Tibial nerve (tissue), 4 donors: ENCODE measurements at regions not wholly inside any gene's neighbourhood (a gene's known extent, or its start where the extent isn't known, plus 50 kb on each side); places are given as distances from the start of the nearest gene placed in this dataset.

Experiments
- DNase-seq, 2 donors: peaks; one replicate each; pipeline ENCODE4 v3.0.0-alpha.2; 2019; ENCODE audit warnings: low spot score in 2 of 2
- H3K27ac ChIP-seq, 4 donors: fragments of 200-600 bp; sonication (generic) in 3 of 4; one replicate each; pipeline ENCODE4 v1.5.1; 2017 to 2019; ENCODE audit warnings: mild to moderate bottlenecking in 1 of 4
- H3K27me3 ChIP-seq, 2 donors: fragments of 200-600 bp; sonication (generic) in 1 of 2; one replicate each; pipeline versions ENCODE4 v1.5.1 to v1.6.0; 2017 to 2019
- H3K36me3 ChIP-seq, 3 donors: fragments of 200-600 bp; sonication (generic); one replicate each; pipeline ENCODE4 v1.5.1; 2018 to 2019
- H3K4me1 ChIP-seq, 4 donors: fragments of 200-600 bp; sonication (generic) in 3 of 4; one replicate each; pipeline ENCODE4 v1.5.1; 2017 to 2019
- H3K4me3 ChIP-seq, 4 donors: fragments of 200-600 bp; sonication (generic) in 3 of 4; one replicate each; pipeline ENCODE4 v1.5.1; 2017 to 2019; ENCODE audit warnings: mild to moderate bottlenecking in 1 of 4, moderate library complexity in 1 of 4
- H3K9me3 ChIP-seq, 4 donors: fragments of 200-600 bp; sonication (generic) in 3 of 4; one replicate each; pipeline ENCODE4 v1.5.1; 2017 to 2019
- EP300 ChIP-seq, 2 donors: sonication (generic); formaldehyde crosslinking; IDR thresholded peaks; one replicate each; pipeline ENCODE4 v1.6.1; 2017; ENCODE audit warnings: antibody characterized with exemption in 2 of 2, mild to moderate bottlenecking in 1 of 2
- POLR2A ChIP-seq, 2 donors: fragments of 450-650 bp; IDR thresholded peaks; one replicate each; pipeline ENCODE4 v1.6.1; 2017; ENCODE audit warnings: antibody characterized with exemption in 2 of 2, mild to moderate bottlenecking in 2 of 2, moderate library complexity in 2 of 2
- WGBS, 2 donors: methylation state at CpG; one replicate each; pipeline ENCODE4 v1.1.5; 2018; 5-methylcytosine and 5-hydroxymethylcytosine counted together
- TF ChIP-seq, protein P1 (sequence below), 5 experiments: fragments of 200-600 bp in 3 of 5; fragments of 450-650 bp in 2 of 5; sonication (generic) in 3 of 5; IDR thresholded peaks; one replicate each; pipeline ENCODE4 v1.5.1; 2016 to 2019; ENCODE audit warnings: antibody characterized with exemption in 5 of 5, mild to moderate bottlenecking in 3 of 5, moderate library complexity in 2 of 5

DNA sequence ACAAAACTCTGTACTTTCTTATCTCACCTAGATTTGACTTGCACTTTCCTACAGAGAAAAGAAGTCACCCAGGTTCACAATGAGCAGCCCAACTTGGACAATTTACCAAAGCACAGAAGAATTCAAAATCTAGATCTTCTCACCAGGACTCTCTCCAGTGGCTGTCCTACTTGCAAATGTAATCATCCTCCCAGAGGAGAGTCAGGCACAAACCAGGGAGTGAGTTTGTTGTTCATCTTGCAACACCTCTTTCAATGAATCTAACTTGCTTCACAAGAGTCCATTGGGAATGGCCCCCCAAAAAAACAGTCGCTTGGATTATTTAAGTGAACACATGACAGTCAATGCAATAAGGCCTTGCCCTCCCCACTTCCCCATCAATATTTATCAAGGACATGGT is 144.6 kb downstream of the ATL2 start:
- H3K9me3 ChIP-seq: no peaks in the 10 kb centered on the region
- H3K27me3 ChIP-seq: no peaks in the 10 kb centered on the region
- no peaks in the 10 kb centered on the region for H3K36me3 ChIP-seq
- peak overlapping the region in 2 of 4 donors; percentile 3 to 68 for H3K27ac ChIP-seq
- TF ChIP-seq, protein P1, sequence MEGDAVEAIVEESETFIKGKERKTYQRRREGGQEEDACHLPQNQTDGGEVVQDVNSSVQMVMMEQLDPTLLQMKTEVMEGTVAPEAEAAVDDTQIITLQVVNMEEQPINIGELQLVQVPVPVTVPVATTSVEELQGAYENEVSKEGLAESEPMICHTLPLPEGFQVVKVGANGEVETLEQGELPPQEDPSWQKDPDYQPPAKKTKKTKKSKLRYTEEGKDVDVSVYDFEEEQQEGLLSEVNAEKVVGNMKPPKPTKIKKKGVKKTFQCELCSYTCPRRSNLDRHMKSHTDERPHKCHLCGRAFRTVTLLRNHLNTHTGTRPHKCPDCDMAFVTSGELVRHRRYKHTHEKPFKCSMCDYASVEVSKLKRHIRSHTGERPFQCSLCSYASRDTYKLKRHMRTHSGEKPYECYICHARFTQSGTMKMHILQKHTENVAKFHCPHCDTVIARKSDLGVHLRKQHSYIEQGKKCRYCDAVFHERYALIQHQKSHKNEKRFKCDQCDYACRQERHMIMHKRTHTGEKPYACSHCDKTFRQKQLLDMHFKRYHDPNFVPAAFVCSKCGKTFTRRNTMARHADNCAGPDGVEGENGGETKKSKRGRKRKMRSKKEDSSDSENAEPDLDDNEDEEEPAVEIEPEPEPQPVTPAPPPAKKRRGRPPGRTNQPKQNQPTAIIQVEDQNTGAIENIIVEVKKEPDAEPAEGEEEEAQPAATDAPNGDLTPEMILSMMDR (IDR thresholded peaks at IDR 0.05): no peak
- no peak for TF ChIP-seq EP300 (IDR thresholded peaks at IDR 0.05)
- no peak for TF ChIP-seq POLR2A (IDR thresholded peaks at IDR 0.05)
- no peak overlapping the region for H3K4me3 ChIP-seq
- DNase-seq: no peak
- 94 to 100% methylated on average over 1 of the region's 1 CpG for WGBS, 2 donors
- H3K4me1 ChIP-seq: peaks cover 0 to 17% (median 0%) of the 10 kb centered on the region in 4 donors

DNA sequence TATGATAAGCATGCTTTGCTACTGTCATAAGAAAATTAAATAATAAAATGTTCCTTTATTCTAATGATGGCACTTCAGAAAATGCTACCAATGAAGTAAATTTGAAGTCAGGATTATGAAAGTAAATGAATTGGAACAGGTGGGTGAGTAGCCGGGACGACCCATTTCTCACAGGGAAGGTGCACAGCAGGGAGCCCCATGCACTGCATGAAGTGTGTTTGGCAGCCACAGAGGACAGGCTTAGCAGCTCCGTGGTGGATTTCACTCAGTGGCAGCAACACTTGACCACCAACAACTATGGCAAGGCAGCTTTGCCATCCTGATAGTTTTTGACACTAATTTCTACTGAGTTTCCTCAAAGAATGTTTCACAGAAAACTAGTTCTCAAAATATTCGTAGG is 146.3 kb downstream of the ATL2 start:
- Histone ChIP-seq H3K27me3 (no peaks in the 10 kb centered on the region), H3K36me3 (no peaks in the 10 kb centered on the region), H3K4me1 (peaks cover 0 to 17% (median 0%) of the 10 kb centered on the region in 4 donors), H3K27ac (no peak overlapping the region), H3K4me3 (no peak overlapping the region), H3K9me3 (no peaks in the 10 kb centered on the region)
- DNase-seq: no peak
- WGBS, 2 donors: 53 to 61% methylated on average over 4 of the region's 4 CpGs
- TF ChIP-seq EP300 (IDR thresholded peaks at IDR 0.05) (no peak), POLR2A (IDR thresholded peaks at IDR 0.05) (no peak)
- TF ChIP-seq, protein P1 (IDR thresholded peaks at IDR 0.05): no peak

DNA sequence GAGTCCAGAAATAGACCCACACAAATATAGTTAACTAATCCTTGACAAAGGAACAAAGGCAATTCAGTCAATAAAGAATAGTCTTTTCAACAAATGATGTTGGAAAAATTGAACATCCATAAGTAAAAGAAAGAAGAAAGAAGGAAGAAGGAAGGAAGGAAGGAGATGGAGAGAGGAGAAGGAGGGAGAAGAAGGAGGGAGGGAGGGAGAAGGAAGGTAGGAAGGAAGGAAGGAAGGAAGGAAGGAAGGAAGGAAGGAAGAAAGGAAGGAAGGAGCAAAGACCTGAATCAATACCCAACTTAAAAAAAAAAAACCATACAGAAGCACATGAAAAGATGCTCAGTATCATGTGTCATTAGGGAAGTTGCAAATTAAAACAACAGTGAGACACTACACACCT is 148.3 kb downstream of the ATL2 start:
- TF ChIP-seq, protein P1 (IDR thresholded peaks at IDR 0.05): no peak
- TF ChIP-seq POLR2A (IDR thresholded peaks at IDR 0.05) (no peak), EP300 (IDR thresholded peaks at IDR 0.05) (no peak)
- H3K9me3 ChIP-seq: no peaks in the 10 kb centered on the region
- no peaks in the 10 kb centered on the region for H3K27me3 ChIP-seq
- no peaks in the 10 kb centered on the region for H3K36me3 ChIP-seq
- H3K27ac ChIP-seq: no peak overlapping the region
- peaks cover 0 to 15% (median 0%) of the 10 kb centered on the region in 4 donors for H3K4me1 ChIP-seq
- no peak overlapping the region for H3K4me3 ChIP-seq
- no peak for DNase-seq

DNA sequence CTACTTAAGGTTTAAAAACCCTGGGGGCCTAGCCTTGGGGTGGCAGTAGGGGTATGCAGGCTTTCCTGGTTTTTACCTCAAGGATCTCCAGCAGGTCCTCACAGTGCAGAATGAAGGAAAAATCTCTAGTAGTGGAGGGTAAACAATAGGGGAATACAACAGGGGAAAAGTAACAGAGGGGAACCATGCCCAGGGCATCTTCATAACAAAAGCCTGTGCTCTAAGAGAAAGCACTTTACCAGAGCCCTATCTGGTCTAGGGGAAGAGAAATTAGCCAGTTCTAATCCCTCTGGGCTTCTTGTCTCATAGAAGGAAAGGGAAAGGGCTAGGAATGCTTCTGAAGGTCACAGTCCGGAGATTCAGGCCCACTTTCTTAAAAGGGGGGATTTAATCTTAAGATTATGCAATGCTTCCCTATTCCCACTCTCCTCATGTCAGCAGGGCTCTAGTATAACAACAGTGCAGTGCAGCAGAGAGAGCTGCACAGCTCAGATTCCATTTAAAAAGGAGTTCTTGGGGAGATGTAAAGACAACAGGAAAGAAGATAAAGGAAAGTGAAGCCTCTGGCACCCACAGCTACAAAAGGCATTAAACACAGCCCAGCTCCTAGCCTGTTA is 149.0 kb upstream of the CYP1B1 start:
- TF ChIP-seq, protein P1 (IDR thresholded peaks at IDR 0.05): no peak
- no peak for TF ChIP-seq EP300 (IDR thresholded peaks at IDR 0.05)
- TF ChIP-seq POLR2A (IDR thresholded peaks at IDR 0.05): no peak
- no peak for DNase-seq
- 41 to 62% methylated on average over 1 of the region's 1 CpG for WGBS, 2 donors
- Histone ChIP-seq H3K27me3 (no peaks in the 10 kb centered on the region), H3K9me3 (peaks cover 0 to 5% (median 0%) of the 10 kb centered on the region in 4 donors), H3K27ac (no peak overlapping the region), H3K4me3 (no peak overlapping the region), H3K4me1 (no peaks in the 10 kb centered on the region), H3K36me3 (no peaks in the 10 kb centered on the region)

DNA sequence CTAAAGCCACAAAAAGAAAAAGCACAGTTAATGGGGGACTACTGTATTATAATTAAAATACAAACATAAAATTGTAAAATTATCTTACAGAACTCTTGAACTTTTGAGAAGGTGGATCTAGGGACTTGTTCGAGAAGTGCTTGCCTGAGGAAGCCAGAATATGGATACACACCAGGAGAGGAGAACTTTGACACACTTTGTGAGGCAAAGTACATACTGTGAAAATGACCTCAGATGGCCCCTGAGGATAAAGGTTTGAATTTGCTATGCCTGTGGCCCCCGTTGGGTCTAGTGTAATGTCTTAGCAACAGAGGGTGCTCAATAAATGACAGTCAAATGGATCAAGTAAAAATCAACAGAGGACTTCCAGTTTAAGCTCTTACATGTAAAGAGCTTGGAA is 148.2 kb upstream of the CYP1B1 start:
- Histone ChIP-seq H3K27me3 (no peaks in the 10 kb centered on the region), H3K9me3 (peaks cover 0 to 5% (median 0%) of the 10 kb centered on the region in 4 donors), H3K36me3 (no peaks in the 10 kb centered on the region), H3K4me3 (no peak overlapping the region), H3K27ac (no peak overlapping the region), H3K4me1 (peaks cover 0 to under 1% (median 0%) of the 10 kb centered on the region in 4 donors)
- WGBS, 2 donors: 81% methylated on average over 2 of the region's 2 CpGs
- DNase-seq: no peak
- no peak for TF ChIP-seq POLR2A (IDR thresholded peaks at IDR 0.05)
- TF ChIP-seq, protein P1 (IDR thresholded peaks at IDR 0.05): no peak
- TF ChIP-seq EP300 (IDR thresholded peaks at IDR 0.05): no peak
